GM15510 (cell line): ENCODE measurements at regions not wholly inside any gene's neighbourhood (a gene's known extent, or its start where the extent isn't known, plus 50 kb on each side); places are given as distances from the start of the nearest gene placed in this dataset.

ENCODE experiments used
- POLR2A ChIP-seq: IDR thresholded peaks from 3 replicates; pipeline ENCODE4 v1.6.1; 2011; ENCODE audit warnings: borderline replicate concordance; ENCODE audit not compliant: insufficient read length; ENCODE audit errors: extremely low read depth

- TF ChIP-seq POLR2A = no peak
Observed at GRCh38 chr6:156725712-156726111, 51.5 kb upstream of the ARID1B start.

- no peak for TF ChIP-seq POLR2A
Observed at GRCh38 chr6:156720691-156721685, 56.2 kb upstream of the ARID1B start.

DNA sequence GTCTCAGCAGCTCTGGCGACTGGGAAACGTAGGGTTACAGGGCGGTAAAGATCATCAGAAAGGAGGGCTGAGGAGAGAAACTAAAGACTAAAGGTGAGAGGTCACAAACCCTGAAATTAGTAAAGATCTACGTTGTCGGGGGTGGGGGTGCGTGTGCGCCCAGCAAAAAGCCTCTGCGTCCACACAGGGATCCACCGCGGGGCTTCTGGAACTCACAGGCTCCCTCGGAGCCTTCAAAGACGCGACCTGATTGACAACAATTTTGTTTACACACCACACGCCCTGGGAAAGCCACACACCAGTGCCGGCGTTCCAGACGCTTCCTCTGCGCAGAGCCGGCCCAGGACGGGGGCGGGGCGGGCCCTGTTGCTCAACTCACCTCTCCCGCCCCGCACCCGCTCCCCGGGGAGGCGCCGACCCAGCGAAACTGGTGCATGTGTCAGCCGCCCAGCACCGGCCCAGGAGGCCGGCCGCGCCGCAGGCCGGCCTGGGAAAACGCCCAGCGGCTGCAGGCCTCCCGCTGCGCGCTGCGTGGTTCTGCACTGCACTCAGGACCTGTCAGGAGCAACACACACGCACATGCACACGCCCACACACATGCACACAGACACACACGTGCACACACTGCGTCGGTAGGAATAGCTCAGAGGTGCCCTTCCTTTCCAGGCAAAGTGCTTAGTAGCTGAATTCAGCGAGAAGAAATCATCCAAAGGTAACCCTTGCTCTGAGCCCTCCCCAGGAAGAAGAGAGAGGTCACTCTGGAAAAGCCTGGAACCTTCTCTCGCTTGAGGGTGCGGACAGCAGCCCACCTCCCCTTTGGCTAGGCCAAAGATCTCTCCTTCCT is 57.2 kb upstream of the ARID1B start:
- TF ChIP-seq POLR2A = peak; percentile 55

DNA sequence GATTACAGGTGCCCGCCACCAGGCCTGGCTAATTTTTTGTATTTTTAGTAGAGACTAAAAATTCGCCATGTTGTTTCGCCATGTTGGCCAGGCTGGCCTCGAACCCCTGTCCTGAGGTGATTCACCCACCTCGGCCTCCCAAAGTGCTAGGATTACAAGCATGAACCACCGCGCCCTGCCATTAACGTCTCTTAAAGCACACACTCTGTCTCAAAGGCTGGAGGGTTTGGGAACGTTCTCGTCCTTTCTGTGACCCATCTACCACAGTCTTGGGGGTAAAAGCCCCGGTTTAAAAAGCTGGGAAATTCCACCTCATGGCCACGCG is 57.8 kb upstream of the ARID1B start:
- no peak for TF ChIP-seq POLR2A

DNA sequence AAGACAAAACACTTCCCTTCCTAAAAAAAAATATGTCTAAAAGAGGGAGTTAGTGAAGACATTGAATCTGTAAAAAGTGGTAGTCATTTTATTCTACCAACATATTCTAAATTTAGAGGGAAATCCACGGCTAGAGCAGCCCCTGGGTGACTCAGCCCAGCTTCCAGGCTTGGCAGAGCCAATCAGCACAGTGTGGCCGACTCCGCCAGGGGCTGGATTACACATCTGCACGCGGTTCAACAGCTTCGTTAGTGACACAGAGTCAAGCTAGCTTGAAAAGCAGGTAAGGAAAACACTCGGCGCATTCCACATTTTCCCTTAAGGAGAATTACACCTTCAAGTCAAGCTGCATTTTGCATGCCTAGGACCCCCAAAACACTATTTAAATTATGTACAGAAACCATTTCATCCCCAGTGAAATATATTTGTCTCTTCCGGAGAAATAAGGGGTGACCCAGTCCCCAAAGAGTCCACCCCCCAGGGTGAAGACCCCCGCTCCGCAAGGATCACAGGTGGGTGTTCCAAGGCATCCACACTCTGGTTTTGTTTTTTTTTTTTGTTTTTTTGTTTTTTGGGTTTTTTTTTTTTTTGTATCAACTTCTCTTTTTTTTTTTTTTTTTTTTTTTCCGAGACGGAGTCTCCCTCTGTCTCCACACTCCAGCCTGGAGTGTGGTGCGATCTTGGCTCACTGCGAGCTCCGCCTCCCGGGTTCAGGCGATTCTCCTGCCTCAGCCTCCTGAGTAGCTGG is 58.4 kb upstream of the ARID1B start:
- no peak for TF ChIP-seq POLR2A

DNA sequence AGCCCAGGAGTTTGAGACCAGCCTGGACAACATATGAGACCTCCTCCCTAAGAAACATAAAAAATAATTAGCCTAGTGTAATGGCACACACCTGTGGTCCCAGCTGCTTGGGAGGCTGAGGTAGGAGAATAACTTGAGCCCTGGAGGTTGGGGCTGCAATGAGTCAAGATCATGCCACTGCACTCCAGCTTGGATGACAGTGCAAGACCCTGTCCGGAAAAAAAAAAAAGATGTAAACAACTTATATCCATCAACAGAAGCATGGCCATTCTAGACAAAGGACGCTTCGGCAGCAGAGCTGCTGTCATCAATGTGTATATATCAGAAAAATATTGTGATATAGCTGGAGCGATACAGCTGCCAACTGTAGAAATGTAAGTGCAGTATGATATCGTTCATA is 59.6 kb upstream of the ARID1B start:
- no peak for TF ChIP-seq POLR2A

- no peak for TF ChIP-seq POLR2A
Observed at GRCh38 chr6:156715839-156716238, 61.3 kb upstream of the ARID1B start.

GRCh38 chr6:156713548-156713947 is 63.6 kb upstream of the ARID1B start:
- no peak for TF ChIP-seq POLR2A

DNA sequence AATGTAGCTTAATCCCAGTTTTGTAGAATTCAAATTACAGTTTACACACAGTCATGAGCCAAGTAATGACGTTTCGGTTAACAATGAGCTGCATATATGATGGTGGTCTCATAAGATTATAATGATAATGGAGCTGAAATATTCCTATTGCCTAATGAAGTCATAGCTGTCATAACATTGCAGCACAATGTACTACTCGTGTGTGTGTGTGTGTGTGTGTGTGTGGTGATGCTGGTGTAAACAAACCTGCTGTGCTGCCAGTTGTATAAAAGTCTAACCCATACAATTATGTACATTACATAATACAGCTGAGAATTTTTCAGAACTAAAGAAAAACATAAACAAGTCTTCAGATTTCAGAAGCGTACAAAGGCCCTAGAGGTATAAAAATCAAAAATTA is 66.7 kb upstream of the ARID1B start:
- TF ChIP-seq POLR2A = no peak

DNA sequence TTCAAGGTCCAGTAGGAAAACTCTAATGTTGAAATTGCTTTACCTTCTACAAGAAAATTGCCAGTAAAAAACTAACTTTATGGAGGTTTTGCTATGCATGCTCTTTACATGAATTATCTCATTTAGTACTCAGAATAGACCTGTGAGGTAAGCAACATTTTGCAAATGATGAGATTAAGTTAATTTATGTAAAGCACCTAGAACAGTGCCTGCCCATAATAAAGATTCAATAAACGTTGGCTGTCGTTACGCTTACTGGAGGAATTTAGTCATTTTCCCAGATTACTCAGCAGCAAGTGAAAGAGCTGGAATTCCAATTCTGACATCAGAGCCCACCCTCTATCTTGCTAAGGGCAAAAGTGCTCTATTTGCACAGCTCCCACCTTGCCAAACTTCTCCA is 69.4 kb upstream of the ARID1B start:
- no peak for TF ChIP-seq POLR2A

DNA sequence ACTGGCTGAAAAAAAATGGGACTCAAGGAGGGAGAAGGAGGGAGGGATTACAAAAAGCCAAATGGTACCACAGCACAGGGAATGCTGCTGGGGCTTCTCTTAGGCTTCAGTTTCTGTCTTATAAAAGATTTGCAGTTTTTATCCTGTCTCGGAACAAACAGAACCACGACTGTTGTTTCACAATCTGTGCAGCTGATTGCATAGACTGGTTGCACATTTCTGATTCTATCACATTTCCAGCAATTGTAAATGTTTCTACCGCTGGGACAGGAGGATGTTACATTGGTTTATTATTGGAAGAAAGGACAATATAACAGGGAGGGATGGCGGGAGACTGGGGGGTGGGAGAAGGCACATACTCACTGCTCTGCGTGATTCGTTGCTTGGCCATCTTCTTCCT is 73.5 kb upstream of the ARID1B start:
- TF ChIP-seq POLR2A = no peak

DNA sequence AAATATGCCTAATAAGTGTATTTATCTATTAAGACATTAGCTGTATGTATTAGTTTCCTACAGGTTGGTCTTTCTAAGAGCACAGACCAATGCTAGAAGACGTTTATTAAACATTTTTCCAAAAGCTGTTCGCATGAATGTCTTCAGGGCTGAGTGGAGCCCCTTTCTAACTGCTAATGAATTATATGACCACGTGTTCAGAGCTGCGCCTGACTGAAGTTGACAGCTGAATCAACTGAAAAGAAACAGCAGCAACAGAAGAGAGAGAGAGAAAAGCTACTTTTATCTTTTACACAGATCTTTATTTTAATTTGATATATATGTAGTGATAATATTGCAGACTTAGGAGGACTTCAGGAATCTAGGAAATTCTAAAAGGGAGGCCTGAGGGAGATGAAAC is 75.2 kb upstream of the ARID1B start:
- no peak for TF ChIP-seq POLR2A

GRCh38 chr6:156700440-156701057 is 76.6 kb upstream of the ARID1B start:
- no peak for TF ChIP-seq POLR2A

- TF ChIP-seq POLR2A = no peak
Observed at GRCh38 chr6:156699935-156700334, 77.2 kb upstream of the ARID1B start.
